ENCODE measurements at regions not wholly inside any gene's neighbourhood (a gene's known extent, or its start where the extent isn't known, plus 50 kb on each side); places are given as distances from the start of the nearest gene placed in this dataset.
"Not testable (repeated sequence)": the region's sequence is repeated elsewhere in the genome, so short reads cannot be mapped to it uniquely, and the experiment has no call there.

DNA sequence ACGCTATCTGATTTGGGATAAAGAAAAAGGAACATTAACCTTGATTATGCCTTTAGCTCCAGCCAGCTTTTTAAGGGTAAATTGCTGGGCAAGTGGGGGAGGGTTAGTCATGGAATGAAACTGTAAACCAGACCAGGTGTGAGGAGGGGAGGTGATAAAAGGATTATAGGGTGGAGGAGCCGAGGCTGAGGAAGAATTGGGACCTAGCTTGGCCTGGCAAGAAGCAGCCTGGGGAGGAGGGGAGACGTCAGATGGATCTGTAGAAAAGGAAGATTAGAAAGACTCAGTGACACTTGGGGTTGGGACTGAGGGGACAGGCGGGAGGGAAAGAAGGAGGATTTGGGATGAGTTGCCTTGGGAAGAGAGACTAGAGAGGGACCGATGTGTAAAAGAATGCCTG is 590.8 kb upstream of the MDGA2 start:
- TF ChIP-seq, protein P1, sequence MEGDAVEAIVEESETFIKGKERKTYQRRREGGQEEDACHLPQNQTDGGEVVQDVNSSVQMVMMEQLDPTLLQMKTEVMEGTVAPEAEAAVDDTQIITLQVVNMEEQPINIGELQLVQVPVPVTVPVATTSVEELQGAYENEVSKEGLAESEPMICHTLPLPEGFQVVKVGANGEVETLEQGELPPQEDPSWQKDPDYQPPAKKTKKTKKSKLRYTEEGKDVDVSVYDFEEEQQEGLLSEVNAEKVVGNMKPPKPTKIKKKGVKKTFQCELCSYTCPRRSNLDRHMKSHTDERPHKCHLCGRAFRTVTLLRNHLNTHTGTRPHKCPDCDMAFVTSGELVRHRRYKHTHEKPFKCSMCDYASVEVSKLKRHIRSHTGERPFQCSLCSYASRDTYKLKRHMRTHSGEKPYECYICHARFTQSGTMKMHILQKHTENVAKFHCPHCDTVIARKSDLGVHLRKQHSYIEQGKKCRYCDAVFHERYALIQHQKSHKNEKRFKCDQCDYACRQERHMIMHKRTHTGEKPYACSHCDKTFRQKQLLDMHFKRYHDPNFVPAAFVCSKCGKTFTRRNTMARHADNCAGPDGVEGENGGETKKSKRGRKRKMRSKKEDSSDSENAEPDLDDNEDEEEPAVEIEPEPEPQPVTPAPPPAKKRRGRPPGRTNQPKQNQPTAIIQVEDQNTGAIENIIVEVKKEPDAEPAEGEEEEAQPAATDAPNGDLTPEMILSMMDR (conservative IDR thresholded peaks at IDR 0.05 in 1 of 2, IDR thresholded peaks at IDR 0.05 in 1 of 2; ENCODE audit: extremely low read depth in 1 of 2, insufficient read depth in 1 of 2, low read depth in 1 of 2, low read length in 2 of 2): not testable (repeated sequence)
- not testable (repeated sequence) for TF ChIP-seq EZH2 (IDR thresholded peaks at IDR 0.05; ENCODE audit: borderline replicate concordance, low read length)

All from mammary epithelial cell (primary cell).